HUDEP-2 (cell line): ENCODE measurements at regions not wholly inside any gene's neighbourhood (a gene's known extent, or its start where the extent isn't known, plus 50 kb on each side); places are given as distances from the start of the nearest gene placed in this dataset.
"Not testable (repeated sequence)": the region's sequence is repeated elsewhere in the genome, so short reads cannot be mapped to it uniquely, and the experiment has no call there.

Experiments used
- DNase-seq, 76 experiments: peaks; one replicate each; lab custom pipeline; 2025; ENCODE audit not compliant: unreplicated experiment in 76 of 76; lab: John Stamatoyannopoulos, UW

DNA sequence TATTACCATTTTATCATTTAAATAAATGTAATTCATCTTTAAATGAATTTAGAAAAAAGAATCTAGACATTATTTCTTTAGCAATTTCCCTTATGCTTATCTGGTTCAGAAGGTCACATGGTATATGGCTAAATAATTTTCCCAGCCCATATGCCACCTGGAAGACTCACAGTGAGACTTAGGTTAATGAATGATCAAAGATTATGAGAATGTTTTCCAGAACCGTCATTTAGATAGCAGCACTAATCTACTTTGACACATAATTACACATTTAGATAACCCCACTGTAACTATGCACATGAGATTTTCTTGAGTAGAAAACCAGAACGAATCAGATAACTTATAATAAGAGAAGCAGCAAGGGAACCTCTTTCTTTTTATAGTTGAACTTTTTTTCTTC, 124.9 kb upstream of the CCDC180 start:
- DNase-seq = not testable (repeated sequence)

DNA sequence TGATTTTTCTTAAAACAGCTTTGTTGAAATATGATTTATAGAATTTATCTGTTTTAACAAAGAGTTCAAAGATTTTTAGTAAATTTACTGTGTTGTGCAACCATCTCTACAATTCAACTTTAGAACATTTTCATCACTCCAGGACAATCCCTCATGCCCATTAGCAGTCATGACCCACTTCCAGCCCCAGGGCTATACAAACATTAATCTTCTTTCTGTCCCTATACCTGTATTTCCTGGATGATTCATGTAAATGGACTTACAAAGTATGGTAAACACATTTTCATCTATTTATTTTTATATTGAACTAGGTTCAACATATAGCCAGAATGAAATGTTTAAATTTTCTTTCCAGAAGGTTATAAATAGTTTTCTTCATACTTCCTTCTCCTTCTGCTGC, 127.8 kb upstream of the CCDC180 start:
- DNase-seq = no peak

DNA sequence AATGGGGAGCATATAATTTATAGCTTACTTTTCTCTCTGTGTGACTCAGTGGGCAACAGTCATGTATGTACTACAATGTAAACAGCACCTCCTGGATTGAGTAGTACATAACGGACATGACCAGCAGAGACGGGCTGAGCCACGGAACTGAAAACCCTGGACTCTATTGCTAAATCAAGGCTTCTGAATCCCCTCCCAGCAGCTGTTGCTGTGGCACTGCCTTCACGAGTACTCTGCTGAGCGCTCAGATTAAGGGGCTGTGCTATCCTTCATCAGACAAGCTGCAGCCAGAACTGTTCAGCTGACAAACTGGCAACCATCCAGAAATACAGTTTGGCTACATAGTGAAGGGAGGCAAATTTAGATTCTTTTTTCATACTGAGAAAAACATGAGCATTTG, 131.3 kb upstream of the CCDC180 start:
- DNase-seq = peak in 27 of 76 experiments; percentile 3 to 77 (median 28)

DNA sequence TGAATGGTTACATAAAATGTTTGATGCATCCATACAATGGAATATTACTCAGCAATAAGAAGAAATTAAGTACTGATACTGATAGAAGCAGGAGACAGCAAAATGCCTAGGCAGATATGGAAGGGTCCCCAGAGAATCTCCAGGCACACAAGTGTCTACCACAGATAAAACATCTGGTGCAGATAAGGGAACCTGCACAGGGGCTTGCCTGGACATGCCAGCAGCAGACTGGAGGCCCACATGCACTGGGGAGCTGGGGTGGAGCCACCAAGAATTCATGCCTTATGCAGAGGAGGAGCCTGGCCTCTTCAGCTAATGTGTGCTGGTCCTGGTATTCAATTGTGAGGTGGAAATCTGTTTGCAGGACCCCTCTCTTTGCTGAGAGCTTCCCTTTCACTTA, 129.2 kb upstream of the CTSV start:
- DNase-seq = peak in 56 of 76 experiments; percentile 14 to 85 (median 46)

DNA sequence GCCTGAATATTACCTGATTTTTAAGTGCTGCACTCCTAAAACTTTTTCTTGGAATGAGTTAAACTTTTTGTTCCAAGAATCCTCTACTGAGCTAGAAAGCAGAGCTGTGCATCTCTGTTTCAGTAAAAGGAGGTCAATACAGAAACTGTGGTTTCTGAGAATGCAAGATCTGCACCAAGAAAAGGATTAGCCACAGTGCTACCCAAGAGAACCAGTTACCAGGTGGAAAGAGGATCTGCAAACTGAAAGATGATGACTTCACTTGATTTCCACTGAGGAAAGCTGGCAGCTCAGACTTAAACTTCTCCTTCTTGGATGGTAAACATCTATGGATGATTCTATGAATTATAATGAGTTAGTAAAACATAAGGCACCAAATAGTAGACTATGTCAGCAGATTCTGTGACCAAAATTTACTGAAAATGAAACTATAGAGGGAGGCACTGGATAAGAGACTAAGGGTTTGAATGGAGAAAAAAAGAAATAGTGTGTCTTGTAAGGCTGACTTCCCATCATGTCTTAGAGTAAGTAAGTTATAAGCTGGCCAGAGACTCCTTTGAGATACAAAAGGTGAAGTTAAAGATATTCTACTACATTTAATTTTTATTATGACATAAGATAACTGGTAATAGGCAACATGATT, 127.7 kb upstream of the CTSV start:
- DNase-seq = not testable (repeated sequence)

DNA sequence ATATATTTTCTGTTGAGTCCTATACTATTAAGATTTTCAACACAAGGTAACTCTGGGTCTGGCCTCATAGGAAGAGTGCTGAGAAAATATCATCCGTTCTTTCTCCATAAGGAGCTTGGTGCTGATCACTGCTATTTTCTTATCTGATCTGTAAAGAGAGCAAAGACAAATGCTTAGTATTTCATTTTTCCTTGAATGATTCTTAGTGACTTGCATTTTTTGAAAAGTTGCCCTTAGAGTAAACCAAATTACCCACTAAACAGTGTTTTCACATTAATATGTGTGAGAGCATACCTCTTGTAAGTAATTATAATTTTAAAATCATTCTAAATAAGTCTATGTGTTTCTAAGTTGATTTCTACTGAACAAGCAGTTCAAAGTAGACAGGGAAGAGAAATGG, 121.3 kb upstream of the CTSV start:
- no peak for DNase-seq

DNA sequence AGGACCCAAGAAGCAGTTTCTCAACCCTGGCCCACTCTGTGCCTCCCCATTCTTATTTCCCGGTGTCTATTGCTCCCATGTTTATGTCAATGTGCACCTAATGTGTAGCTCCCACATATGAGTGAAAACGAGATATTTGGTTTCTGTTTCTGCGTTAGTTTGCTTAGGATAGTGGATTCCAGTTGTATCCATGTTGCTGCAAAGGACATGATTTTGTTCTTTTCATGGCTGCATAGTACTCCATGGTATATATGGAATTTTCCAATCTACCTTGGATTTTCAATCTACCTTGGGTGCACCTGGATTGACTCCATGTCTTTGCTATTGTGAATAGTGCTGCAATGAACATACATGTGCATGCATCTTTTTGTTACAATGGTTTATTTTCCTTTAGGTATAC, 119.8 kb upstream of the CTSV start:
- DNase-seq = not testable (repeated sequence)

DNA sequence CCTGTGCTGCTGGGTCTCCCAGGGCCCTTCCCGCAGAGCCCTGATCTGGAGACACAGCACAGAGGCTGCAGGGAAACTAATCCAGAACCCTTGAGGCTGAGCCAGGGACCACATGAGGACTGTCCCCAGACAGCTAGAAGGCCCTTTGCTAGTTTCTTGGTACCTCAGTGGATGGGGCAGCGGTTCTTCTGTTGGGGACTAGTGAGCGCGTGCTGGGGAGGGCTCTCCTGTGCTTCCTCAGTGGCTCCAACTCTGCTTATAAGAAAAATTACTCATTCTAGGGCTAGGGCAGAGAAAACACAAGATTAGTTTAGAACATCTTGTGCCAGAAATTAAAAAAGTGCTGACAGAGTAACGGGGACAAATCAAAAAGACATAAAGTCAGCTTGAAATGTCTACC, 116.5 kb upstream of the CTSV start:
- not testable (repeated sequence) for DNase-seq

DNA sequence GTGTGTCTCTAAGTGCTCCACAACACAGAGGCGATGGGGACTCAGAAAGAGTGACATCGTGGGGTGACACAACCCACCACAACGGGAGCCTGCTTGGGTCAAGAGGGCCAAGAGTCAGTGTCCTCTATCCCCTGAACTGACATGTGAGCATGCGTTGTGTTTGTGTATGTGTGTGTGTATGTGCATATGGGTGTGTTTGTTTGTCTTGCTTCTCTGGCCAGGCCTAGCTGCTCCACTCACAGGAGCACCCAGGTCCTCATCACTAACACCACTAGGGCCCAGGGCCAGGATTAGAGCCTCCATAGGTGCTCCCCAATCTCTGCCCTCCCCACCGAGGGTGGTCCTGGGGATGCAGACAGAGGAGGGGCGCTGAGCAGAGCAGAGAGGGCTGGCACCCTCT, 115.0 kb upstream of the CTSV start:
- DNase-seq = no peak

DNA sequence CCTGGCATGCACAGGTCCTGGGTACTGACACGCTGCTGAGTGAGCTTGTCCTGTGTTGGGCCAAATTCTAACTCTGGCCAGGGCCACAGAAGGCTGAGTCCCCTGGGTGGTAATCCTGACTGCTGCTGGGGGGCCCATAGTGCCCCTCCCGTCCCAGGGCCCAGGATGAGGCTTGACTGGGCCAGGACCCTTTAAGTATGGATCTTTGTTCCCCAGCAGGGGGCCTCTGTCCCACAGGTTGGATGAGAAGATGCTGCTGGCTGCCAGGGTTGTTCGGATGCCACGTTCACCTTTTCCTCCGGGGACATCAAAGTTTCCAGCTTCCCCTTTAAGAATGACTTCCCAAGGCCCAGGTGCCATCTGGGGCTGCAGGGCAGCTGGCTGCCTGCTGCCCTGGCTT, 114.2 kb upstream of the CTSV start:
- DNase-seq = peak in 1 of 76 experiments; percentile 4

DNA sequence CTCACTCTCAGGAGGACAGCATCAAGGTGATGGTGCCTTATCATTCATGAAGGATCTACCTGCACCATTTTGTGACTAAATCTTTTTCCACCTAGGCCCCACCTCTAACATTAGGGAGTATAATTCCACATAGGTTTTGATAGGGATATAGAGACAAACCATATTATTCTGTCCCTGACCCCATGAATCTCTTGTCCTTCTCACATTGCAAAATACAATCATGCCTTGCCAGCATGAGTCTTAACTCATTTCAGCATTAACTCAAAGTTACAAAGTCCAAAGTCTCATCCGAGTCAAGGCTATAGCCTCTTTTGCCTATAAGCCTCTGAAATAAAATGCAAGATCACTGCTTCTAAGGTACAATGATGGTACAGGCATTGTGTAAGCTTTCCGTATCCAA, 111.5 kb upstream of the CTSV start:
- DNase-seq = not testable (repeated sequence)

DNA sequence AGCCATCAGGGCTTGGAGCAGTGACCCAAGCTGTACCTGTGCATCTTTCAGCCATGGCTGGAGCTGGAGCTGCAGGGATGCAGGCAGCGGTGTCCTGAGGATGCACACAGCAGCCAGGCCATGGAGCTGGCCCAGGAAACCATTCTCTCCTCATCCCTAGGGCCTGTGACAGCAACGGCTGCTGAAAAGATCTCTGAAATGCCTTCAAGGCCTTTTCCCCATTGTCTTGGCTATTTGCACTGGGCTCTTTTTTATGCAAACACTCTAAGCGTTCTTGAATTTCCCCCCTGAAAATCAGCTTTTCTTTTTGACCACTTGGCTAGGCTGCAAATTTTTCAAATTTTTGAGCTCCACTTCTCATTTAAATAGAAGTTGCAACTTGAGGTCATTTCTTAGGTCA, 109.5 kb upstream of the CTSV start:
- not testable (repeated sequence) for DNase-seq

DNA sequence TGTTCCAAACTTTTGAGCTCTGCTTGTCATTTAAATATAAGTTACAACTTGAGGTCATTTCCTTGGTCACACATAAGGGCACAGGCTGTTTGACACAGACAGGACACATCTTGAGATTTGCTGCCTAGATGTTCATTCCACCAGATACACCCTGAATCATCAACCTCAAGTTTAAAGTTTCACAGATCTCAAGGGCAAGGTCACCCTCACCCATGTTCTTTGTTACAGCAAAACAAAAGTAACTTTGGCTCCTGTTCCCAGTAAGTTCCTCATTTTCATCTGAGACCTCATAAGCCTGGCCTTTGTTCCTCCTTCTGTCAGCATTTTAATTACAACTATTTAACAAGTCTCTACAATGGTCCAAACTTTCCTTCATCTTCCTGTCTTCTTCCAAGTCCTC, 106.7 kb upstream of the CTSV start:
- DNase-seq = not testable (repeated sequence)

DNA sequence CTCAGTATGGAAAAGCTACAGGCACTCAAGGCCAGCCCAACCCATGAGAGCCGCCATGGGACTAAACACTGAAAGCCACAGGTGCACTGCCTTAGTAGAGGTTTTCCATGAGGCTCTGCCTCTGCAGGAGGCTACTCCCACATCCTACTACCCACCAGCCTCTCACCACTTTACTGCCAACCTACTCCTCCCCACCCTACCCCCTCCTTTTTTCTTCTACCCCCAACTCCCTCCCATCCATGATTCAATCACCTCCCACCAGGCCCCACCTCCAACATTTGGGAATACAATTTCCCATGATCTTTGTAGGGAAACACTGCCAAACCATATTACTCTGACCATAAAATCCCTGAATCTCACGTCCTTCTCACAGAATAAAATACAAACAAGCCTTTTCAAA, 101.6 kb upstream of the CTSV start:
- no peak for DNase-seq

DNA sequence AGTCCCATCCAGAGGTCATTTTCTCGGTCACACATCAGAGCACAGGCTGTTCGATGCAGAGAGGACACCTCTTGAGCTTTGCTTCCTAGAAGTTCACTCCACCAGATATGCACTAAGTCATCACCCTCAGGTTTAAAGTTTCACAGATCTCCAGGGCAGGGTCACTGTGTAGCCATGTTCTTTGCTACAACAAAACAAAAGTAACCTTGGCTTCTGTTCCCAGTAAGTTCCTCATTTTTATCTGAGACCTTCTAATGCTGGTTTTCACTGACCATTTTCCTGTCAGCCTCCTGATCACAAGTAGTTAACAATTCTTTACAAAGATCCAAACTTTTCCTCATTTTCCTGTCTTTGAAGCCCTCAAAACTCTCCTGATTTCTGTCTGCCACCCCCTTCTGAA, 97.5 kb upstream of the CTSV start:
- DNase-seq = no peak

DNA sequence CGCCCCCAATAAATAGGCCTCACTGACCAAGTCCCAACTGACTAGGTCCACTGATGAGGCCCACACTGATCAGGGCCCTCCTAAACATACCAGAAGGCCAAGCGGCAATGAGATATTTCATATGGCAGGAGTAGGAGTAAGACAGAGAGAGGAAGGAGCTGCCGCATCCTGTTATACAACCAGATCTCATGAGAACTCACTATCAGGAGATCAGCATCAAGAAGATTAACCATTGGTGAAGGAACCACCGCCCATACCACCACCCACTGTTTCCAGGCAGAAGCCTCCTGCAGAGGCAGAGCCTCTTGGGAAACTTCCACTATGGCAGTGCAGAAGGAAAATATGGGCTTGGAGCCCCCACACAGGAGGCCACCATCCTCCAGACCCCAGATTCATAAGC, 95.0 kb upstream of the CTSV start:
- DNase-seq = not testable (repeated sequence)

DNA sequence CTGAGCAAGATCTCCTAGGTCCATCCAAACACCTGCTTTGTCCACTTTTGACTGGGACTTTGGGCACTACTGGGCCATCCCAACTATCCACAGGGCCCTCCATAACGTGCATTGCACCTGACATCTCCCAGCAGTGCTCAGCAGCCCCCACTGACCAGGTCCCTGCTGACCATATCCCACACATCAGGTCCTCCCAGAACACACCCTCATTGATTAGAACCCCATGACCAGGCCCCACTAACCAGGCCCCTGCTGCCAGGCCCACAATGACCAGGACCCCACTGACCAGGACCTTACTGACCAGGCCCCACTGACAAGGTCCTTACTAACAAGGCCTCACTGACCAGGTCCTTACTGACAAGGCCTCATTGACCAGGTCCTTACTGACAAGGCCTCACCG, 93.9 kb upstream of the CTSV start:
- no peak for DNase-seq

DNA sequence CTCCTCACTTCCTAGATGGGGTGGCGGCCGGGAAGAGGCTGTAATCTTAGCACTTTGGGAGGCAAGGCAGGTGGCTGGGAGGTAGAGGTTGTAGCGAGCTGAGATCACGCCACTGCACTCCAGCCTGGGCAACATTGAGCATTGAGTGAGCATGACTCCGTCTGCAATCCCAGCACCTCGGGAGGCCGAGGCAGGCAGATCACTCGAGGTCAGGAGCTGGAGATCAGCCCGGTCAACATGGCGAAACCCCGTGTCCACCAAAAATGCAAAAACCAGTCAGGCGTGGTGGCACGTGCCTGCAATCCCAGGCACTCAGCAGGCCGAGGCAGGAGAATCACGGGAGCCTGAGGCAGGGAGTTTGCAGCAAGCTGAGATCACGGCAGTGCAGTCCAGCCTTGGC, 91.9 kb upstream of the CTSV start:
- not testable (repeated sequence) for DNase-seq

DNA sequence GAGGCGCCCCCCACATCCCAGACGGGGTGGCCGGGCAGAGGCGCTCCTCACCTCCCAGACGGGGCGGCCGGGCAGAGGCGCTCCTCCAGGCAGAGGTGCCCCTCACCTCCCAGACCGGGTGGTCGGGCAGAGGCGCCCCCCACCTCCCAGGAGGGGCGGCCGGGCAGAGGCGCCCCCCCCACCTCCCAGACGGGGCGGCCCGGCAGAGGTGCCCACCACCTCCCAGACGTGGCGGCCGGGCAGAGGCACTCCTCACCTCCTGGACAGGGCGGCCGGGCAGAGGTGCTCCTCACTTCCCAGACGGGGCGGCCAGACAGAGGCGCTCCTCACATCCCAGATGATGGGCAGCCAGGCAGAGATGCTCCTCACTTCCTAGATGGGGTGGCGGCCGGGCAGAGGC, 91.4 kb upstream of the CTSV start:
- DNase-seq = not testable (repeated sequence)

DNA sequence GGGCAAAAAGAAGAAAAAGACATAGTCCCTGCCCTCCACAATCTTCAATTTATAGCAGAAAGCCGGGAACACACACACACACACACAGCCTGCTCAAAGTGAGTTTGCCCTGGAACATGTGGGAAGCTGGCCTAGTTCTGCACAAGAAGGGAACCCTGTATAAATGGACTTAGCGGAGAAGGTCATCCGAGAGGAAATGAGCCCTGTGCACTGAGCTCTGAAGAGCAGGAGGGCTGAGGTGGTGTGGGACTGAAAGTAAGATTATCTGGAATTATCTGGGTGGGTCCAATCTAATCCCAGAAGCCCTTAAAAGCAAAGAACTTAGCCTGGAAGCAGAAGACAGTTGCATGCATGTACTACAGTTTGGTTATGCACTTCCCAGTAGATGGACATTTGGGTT, 90.0 kb upstream of the CTSV start:
- DNase-seq = no peak

DNA sequence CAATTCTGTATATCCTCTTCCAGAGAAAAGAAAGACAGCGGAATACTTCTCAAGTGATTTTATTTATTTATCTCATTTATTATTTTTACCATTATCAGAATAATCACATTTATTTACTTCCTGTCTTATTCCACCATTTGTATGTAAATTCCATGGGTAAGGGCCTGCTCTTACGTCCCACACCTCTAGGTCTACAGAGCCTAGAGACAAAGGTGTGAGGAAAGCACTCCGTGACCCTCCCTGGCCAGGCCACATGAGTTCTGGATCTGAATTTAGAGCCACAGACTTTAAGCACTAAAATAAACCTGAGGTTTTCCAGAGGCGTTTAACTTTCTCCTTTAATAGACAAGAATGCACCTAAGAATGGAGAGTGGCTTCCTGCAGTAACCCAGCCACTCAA, 85.3 kb upstream of the CTSV start:
- DNase-seq = no peak

DNA sequence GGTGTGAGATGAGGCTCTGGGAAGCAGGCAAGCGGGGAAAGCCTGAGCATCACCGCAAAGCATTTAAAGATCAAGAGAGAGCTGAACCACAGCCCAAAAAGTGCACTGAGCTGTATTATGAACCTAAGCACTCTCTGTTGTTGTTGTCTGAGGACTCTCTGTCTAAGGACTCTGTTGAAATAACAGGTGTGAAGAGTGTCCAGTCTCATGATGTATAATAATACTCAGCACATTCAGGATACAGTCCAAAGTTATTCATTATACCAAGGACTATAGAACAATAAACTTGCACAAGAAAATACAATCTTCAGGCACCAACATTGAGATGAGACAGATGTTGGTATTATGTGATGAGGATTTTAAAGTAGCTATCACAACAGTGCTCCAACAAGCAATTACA, 71.8 kb upstream of the CTSV start:
- no peak for DNase-seq

DNA sequence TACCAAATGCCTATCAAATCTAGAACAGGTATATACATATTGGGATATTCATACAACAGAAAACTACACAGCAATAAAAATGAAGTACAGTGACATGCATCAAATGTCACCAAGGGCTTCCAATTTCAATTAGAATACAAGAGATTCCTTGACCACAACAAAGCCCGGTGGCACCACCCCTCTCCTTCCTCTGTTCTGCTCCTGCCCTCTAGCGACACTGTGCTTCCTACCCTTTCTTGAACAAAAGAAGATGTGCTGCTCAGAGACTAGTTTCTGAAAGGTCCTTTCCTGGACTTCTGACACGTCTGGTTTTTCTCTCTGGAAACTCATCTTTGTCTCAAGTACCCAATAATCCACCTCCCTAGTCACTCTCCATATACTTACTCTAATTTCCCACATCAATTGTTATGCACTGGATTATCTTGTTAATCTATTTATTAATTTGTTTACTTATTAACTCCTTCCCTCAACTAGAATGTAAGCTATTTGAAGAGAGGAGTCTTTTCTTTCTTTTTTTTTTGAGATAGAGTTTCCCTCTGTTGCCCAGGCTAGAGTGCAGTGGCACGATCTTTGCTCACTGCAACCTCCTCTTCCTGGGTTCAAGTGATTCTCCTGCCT, 70.4 kb upstream of the CTSV start:
- peak in 53 of 76 experiments; percentile 1 to 64 (median 29) for DNase-seq
